H1 (cell line): ENCODE measurements at regions not wholly inside any gene's neighbourhood (a gene's known extent, or its start where the extent isn't known, plus 50 kb on each side); places are given as distances from the start of the nearest gene placed in this dataset.

ENCODE experiments used
- CTCF ChIA-PET: fragments of 300-600 bp; sonication (Branson Sonifier 250); formaldehyde crosslinking; loops from one replicate; lab custom pipeline; 2021; ENCODE audit not compliant: partially characterized antibody; lab: Charles Lee
- POLR2A ChIA-PET: fragments of 300-600 bp; sonication (Branson Sonifier 250); formaldehyde crosslinking; loops from one replicate; lab custom pipeline; 2021; ENCODE audit warnings: inconsistent platforms; ENCODE audit not compliant: partially characterized antibody; lab: Charles Lee
- DNase-seq, 2 experiments: peaks; one replicate each; pipeline versions ENCODE4 v3.0.0 to v3.0.0-alpha.2; 2010 to 2022; ENCODE audit warnings: low spot score in 2 of 2, low read depth in 1 of 2, mixed read lengths in 1 of 2
- FAIRE-seq: peaks from 2 replicates; lab custom pipeline; 2011; peaks lifted over from hg19 to GRCh38; lab: Jason Lieb, UNC
- H2AFZ ChIP-seq: 2 replicates; pipeline ENCODE4 v1.8.1; 2012; ENCODE audit warnings: low read length, inconsistent platforms
- H2AK5ac ChIP-seq: 2 replicates; pipeline ENCODE4 v1.6.1; 2013; ENCODE audit warnings: low read depth, low read length
- H2BK120ac ChIP-seq: replicated peaks from 2 replicates; pipeline ENCODE3; 2013; ENCODE audit warnings: low read depth, low read length, inconsistent platforms
- H2BK12ac ChIP-seq: 2 replicates; pipeline ENCODE4 v1.6.1; 2013; ENCODE audit warnings: low read depth, low read length
- H2BK15ac ChIP-seq: 2 replicates; pipeline ENCODE4 v1.6.1; 2013; ENCODE audit warnings: low read length
- H2BK20ac ChIP-seq: 2 replicates; pipeline ENCODE4 v1.6.1; 2013; ENCODE audit warnings: low read length
- H2BK5ac ChIP-seq: 2 replicates; pipeline ENCODE4 v1.6.1; 2013; ENCODE audit warnings: low read depth, low read length
- H3K14ac ChIP-seq: 2 replicates; pipeline ENCODE4 v1.6.1; 2013; ENCODE audit warnings: inconsistent platforms; ENCODE audit not compliant: insufficient read length
- H3K18ac ChIP-seq: 2 replicates; pipeline ENCODE4 v1.6.1; 2013; ENCODE audit warnings: low read length; ENCODE audit errors: extremely low read depth
- H3K23ac ChIP-seq: 2 replicates; pipeline ENCODE4 v1.6.1; 2013; ENCODE audit warnings: inconsistent platforms; ENCODE audit not compliant: insufficient read length
- H3K23me2 ChIP-seq: 2 replicates; pipeline ENCODE4 v1.6.1; 2013; ENCODE audit warnings: low read depth, low read length
- H3K27ac ChIP-seq: 2 replicates; pipeline ENCODE4 v1.6.1; 2011; ENCODE audit warnings: low read depth, low read length, inconsistent platforms
- H3K27me3 ChIP-seq, 4 experiments: replicated peaks in 1 of 4; 1 replicate in 1 of 4; 2 replicates in 3 of 4; pipeline versions ENCODE4 v1.6.1 to v1.8.1; 2011 to 2013; ENCODE audit warnings: low read length in 3 of 4, mild to moderate bottlenecking in 3 of 4, inconsistent platforms in 2 of 4, mixed read lengths in 2 of 4, moderate library complexity in 1 of 4; ENCODE audit not compliant: control insufficient read depth in 3 of 4, insufficient read depth in 3 of 4; ENCODE audit errors: extremely low read depth in 1 of 4
- H3K36me3 ChIP-seq, 4 experiments: 2 replicates each; pipeline versions ENCODE4 v1.6.1 to v1.8.1; 2011 to 2013; ENCODE audit warnings: mild to moderate bottlenecking in 4 of 4, low read length in 3 of 4, moderate library complexity in 2 of 4, control low read depth in 1 of 4, inconsistent platforms in 1 of 4; ENCODE audit not compliant: insufficient read depth in 4 of 4, control insufficient read depth in 2 of 4
- H3K4ac ChIP-seq: replicated peaks from 2 replicates; pipeline ENCODE3; 2013; ENCODE audit warnings: low read length, low read depth, mixed read lengths, inconsistent platforms; ENCODE audit not compliant: insufficient read length
- H3K4me1 ChIP-seq, 4 experiments: replicated peaks in 1 of 4; 1 replicate in 1 of 4; 2 replicates in 3 of 4; pipeline versions ENCODE4 v1.6.1 to v1.8.1; 2011 to 2013; ENCODE audit warnings: low read length in 3 of 4, inconsistent platforms in 2 of 4, mixed read lengths in 1 of 4; ENCODE audit not compliant: insufficient read depth in 4 of 4, control insufficient read depth in 3 of 4
- H3K4me2 ChIP-seq, 2 experiments: 2 replicates each; pipeline versions ENCODE4 v1.6.1 to v1.8.1; 2011 to 2013; ENCODE audit warnings: low read depth in 2 of 2, low read length in 2 of 2, control low read depth in 1 of 2, inconsistent platforms in 1 of 2, mild to moderate bottlenecking in 1 of 2; ENCODE audit not compliant: insufficient read depth in 1 of 2
- H3K4me3 ChIP-seq, 4 experiments: fragments of 200-600, 300-600 bp in 1 of 4; sonication (generic), shearing (Covaris generic), sonication (Bioruptor Twin) in 1 of 4; 2 replicates each; pipeline versions ENCODE4 v1.5.1 to v1.8.1; 2011 to 2016; ENCODE audit warnings: low read length in 4 of 4, low read depth in 3 of 4, control low read depth in 2 of 4, inconsistent platforms in 2 of 4, mild to moderate bottlenecking in 2 of 4, mixed read lengths in 1 of 4, moderate library complexity in 1 of 4; ENCODE audit not compliant: insufficient read depth in 2 of 4; ENCODE audit errors: extremely low read depth in 1 of 4
- H3K56ac ChIP-seq: replicated peaks from 2 replicates; pipeline ENCODE3; 2013; ENCODE audit warnings: low read depth, mild to moderate bottlenecking, mixed read lengths, low read length, inconsistent platforms; ENCODE audit not compliant: insufficient read length
- H3K79me1 ChIP-seq: 2 replicates; pipeline ENCODE4 v1.6.1; 2013; ENCODE audit warnings: low read depth, low read length, control low read depth
- H3K79me2 ChIP-seq, 2 experiments: 2 replicates each; pipeline versions ENCODE4 v1.6.1 to v1.8.1; 2012 to 2013; ENCODE audit warnings: low read length in 2 of 2, mild to moderate bottlenecking in 2 of 2, inconsistent platforms in 1 of 2; ENCODE audit not compliant: insufficient read depth in 2 of 2, control insufficient read depth in 1 of 2
- H3K9ac ChIP-seq, 4 experiments: replicated peaks in 1 of 4; 1 replicate in 1 of 4; 2 replicates in 3 of 4; pipeline versions ENCODE4 v1.6.1 to v1.8.1; 2011 to 2013; ENCODE audit warnings: low read depth in 3 of 4, low read length in 3 of 4, control low read depth in 2 of 4, mild to moderate bottlenecking in 2 of 4, moderate library complexity in 2 of 4, inconsistent platforms in 1 of 4; ENCODE audit errors: extremely low read depth in 1 of 4
- H3K9me3 ChIP-seq, 2 experiments: 2 replicates each; pipeline versions ENCODE4 v1.6.1 to v1.8.1; 2012 to 2013; ENCODE audit warnings: mild to moderate bottlenecking in 2 of 2, moderate library complexity in 2 of 2, control low read depth in 1 of 2, inconsistent platforms in 1 of 2, low read depth in 1 of 2, low read length in 1 of 2, mixed read lengths in 1 of 2; ENCODE audit not compliant: insufficient read depth in 2 of 2
- H4K20me1 ChIP-seq, 2 experiments: replicated peaks in 1 of 2; 2 replicates each; pipeline versions ENCODE3 to v1.8.1; 2011 to 2013; ENCODE audit warnings: inconsistent platforms in 2 of 2, low read length in 2 of 2, mild to moderate bottlenecking in 1 of 2; ENCODE audit not compliant: insufficient read depth in 2 of 2, control insufficient read depth in 1 of 2
- H4K5ac ChIP-seq: 2 replicates; pipeline ENCODE4 v1.6.1; 2013; ENCODE audit warnings: low read length, low read depth, mixed read lengths, inconsistent platforms; ENCODE audit not compliant: insufficient read length
- H4K8ac ChIP-seq: 2 replicates; pipeline ENCODE4 v1.8.0; 2013; ENCODE audit warnings: mild to moderate bottlenecking, moderate library complexity, low read length, inconsistent platforms; ENCODE audit not compliant: insufficient read depth; ENCODE audit errors: extremely low read depth
- H4K91ac ChIP-seq: replicated peaks from 2 replicates; pipeline ENCODE3; 2013; ENCODE audit warnings: low read length, mixed read lengths, inconsistent platforms; ENCODE audit not compliant: insufficient read length
- ASH2L ChIP-seq: fragments of 200-600, 300-600 bp; sonication (generic); IDR thresholded peaks from one replicate; pipeline ENCODE4 v1.7.1; 2017; ENCODE audit warnings: low read length
- BCL11A ChIP-seq, 2 experiments: IDR thresholded peaks; one replicate each; pipeline ENCODE4 v1.6.1; 2011; ENCODE audit warnings: low read depth in 2 of 2, low read length in 2 of 2, mild to moderate bottlenecking in 2 of 2
- CREB1 ChIP-seq: IDR thresholded peaks from 2 replicates; pipeline ENCODE4 v1.6.1; 2012; ENCODE audit warnings: inconsistent platforms
- EP300 ChIP-seq, 2 experiments: IDR thresholded peaks; 1 replicate in 1 of 2; 2 replicates in 1 of 2; pipeline ENCODE4 v1.6.1; 2011 to 2012; ENCODE audit warnings: low read depth in 2 of 2, low read length in 2 of 2, mild to moderate bottlenecking in 2 of 2, borderline replicate concordance in 1 of 2, inconsistent platforms in 1 of 2, moderate library complexity in 1 of 2
- HDAC2 ChIP-seq, 2 experiments: fragments of 300-600 bp in 1 of 2; sonication (generic) in 1 of 2; IDR thresholded peaks; 2 replicates each; pipeline ENCODE4 v1.6.1; 2011 to 2012; ENCODE audit warnings: low read depth in 2 of 2, low read length in 2 of 2, mild to moderate bottlenecking in 2 of 2, moderate library complexity in 2 of 2, borderline replicate concordance in 1 of 2, inconsistent platforms in 1 of 2
- JUND ChIP-seq: IDR thresholded peaks from 2 replicates; pipeline ENCODE4 v1.6.1; 2011; ENCODE audit warnings: mild to moderate bottlenecking, improper control_type of control experiment, low read length
- KDM4A ChIP-seq: IDR thresholded peaks from one replicate; pipeline ENCODE4 v1.7.1; 2012; ENCODE audit warnings: low read depth, mild to moderate bottlenecking, moderate library complexity, low read length, inconsistent platforms; ENCODE audit not compliant: severe bottlenecking
- KDM5A ChIP-seq: fragments of 200-600 bp; IDR thresholded peaks from 2 replicates; pipeline ENCODE4 v1.7.1; 2012; ENCODE audit warnings: mild to moderate bottlenecking, low read length, inconsistent platforms, mixed read lengths
- POLR2A ChIP-seq, 2 experiments: IDR thresholded peaks; 1 replicate in 1 of 2; 2 replicates in 1 of 2; pipeline ENCODE4 v1.6.1; 2011; ENCODE audit warnings: low read depth in 2 of 2, low read length in 2 of 2, mild to moderate bottlenecking in 2 of 2; ENCODE audit errors: control extremely low read depth in 1 of 2
- SAP30 ChIP-seq: fragments of 300-600 bp; sonication (generic); IDR thresholded peaks from 2 replicates; pipeline ENCODE4 v1.7.1; 2012; ENCODE audit warnings: low read length, moderate library complexity, mild to moderate bottlenecking, inconsistent platforms; ENCODE audit not compliant: insufficient read depth, insufficient replicate concordance
- TAF7 ChIP-seq: optimal IDR thresholded peaks from 2 replicates; pipeline ENCODE3; 2011; ENCODE audit warnings: low read depth, mild to moderate bottlenecking, inconsistent platforms, low read length, moderate library complexity, borderline replicate concordance
- ZNF274 ChIP-seq: IDR thresholded peaks from 2 replicates; pipeline ENCODE4 v1.7.0; 2012; ENCODE audit warnings: low read length, borderline replicate concordance; ENCODE audit errors: extremely low read depth
- WGBS, 2 experiments: shearing (Covaris generic) in 1 of 2; methylation state at CpG; one replicate each; pipeline versions ENCODE4 v1.1.6 to v1.1.7; 2013 to 2015; ENCODE audit warnings: low lambda C conversion rate in 2 of 2, mixed read lengths in 2 of 2, inconsistent platforms in 1 of 2, low coverage in 1 of 2, missing lambda C conversion rate in 1 of 2; ENCODE audit not compliant: insufficient replicate concordance in 2 of 2, insufficient coverage in 1 of 2, insufficient read length in 1 of 2; ENCODE audit errors: extremely low coverage in 1 of 2, missing lambda C conversion rate in 1 of 2; 5-methylcytosine and 5-hydroxymethylcytosine counted together
- TF ChIP-seq, protein P1 (sequence below): IDR thresholded peaks from 2 replicates; pipeline ENCODE4 v1.6.1; 2012; ENCODE audit warnings: low read length, inconsistent platforms

DNA sequence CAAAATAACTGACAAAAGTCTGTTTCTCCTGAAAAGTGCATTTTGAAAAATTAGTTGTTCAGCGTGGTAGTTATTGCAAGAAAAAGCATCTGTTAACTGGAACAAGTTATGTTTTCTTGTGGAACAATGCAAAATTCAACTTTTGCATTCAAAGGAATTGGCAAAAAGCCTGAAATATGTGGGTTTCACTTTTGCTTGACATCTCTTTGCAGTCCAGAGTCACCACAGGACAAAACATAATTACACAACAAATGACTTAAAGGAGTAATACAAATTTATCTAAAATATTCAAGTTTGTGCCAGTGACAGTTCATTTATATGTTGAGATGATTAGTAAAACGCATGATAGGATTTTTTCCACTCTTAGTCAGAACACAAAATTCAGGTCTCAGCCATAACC, 96.3 kb upstream of the P2RY1 start:
- Histone ChIP-seq H3K23ac (no peak overlapping the region), H2BK5ac (no peak overlapping the region), H2AFZ (no peak overlapping the region), H3K79me2 (no peaks in the 10 kb centered on the region), H3K9me3 (no peaks in the 10 kb centered on the region), H2AK5ac (no peak overlapping the region), H3K56ac (no peak overlapping the region), H4K8ac (no peak overlapping the region), H3K4me3 (no peak overlapping the region), H4K91ac (no peak overlapping the region), H3K27ac (no peak overlapping the region), H3K14ac (no peak overlapping the region), H3K36me3 (no peaks in the 10 kb centered on the region), H3K4me1 (no peaks in the 10 kb centered on the region), H3K27me3 (no peaks in the 10 kb centered on the region), H3K18ac (no peak overlapping the region), H2BK12ac (no peak overlapping the region), H3K79me1 (no peaks in the 10 kb centered on the region), H3K9ac (no peak overlapping the region), H3K4ac (no peak overlapping the region), H3K4me2 (no peak overlapping the region), H2BK20ac (no peak overlapping the region), H2BK15ac (no peak overlapping the region), H3K23me2 (no peaks in the 10 kb centered on the region), H4K20me1 (no peaks in the 10 kb centered on the region), H4K5ac (no peak overlapping the region), H2BK120ac (no peak overlapping the region)
- ChIA-PET CTCF (interaction anchor here (1.0 kb wide), 1 partner anchor 215 kb away, joined by 3 read pairs; no protein-coding TSS in a partner anchor), POLR2A (no interaction called here)
- WGBS, 2 experiments: 95% methylated on average over 2 of the region's 2 CpGs; no CpG with 5 or more reads in 1 of the 2 experiments
- no peak for FAIRE-seq
- no peak for DNase-seq
- TF ChIP-seq JUND (no peak), TAF7 (no peak), CREB1 (no peak), HDAC2 (IDR thresholded peaks at IDR 0.05; ENCODE audit: borderline replicate concordance in 1 of 2, low read depth in 2 of 2, low read length in 2 of 2) (no peak), POLR2A (IDR thresholded peaks at IDR 0.05; ENCODE audit: control extremely low read depth in 1 of 2, low read depth in 2 of 2, low read length in 2 of 2) (no peak), ZNF274 (no peak), EP300 (IDR thresholded peaks at IDR 0.05; ENCODE audit: borderline replicate concordance in 1 of 2, low read depth in 2 of 2, low read length in 2 of 2) (no peak), ASH2L (no peak), KDM5A (no peak), KDM4A (no peak), SAP30 (no peak), BCL11A (IDR thresholded peaks at IDR 0.05; ENCODE audit: low read depth in 2 of 2, low read length in 2 of 2) (no peak)
- TF ChIP-seq, protein P1, sequence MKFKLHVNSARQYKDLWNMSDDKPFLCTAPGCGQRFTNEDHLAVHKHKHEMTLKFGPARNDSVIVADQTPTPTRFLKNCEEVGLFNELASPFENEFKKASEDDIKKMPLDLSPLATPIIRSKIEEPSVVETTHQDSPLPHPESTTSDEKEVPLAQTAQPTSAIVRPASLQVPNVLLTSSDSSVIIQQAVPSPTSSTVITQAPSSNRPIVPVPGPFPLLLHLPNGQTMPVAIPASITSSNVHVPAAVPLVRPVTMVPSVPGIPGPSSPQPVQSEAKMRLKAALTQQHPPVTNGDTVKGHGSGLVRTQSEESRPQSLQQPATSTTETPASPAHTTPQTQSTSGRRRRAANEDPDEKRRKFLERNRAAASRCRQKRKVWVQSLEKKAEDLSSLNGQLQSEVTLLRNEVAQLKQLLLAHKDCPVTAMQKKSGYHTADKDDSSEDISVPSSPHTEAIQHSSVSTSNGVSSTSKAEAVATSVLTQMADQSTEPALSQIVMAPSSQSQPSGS: no peak
